Natural killer cell treated with Interleukin-12 subunit alpha and Interleukin-12 subunit beta and Interleukin-15 and Interleukin-18, amount 100 ng/mL, for 72 hours (primary cell): ENCODE measurements at regions not wholly inside any gene's neighbourhood (a gene's known extent, or its start where the extent isn't known, plus 50 kb on each side); places are given as distances from the start of the nearest gene placed in this dataset.

Source experiments
- ATAC-seq, 2 donors: fragments of 150-1000 bp; cut with Tn5 transposase in 1 of 2; sonication (Bioruptor Pico), chemical (Tn5 transposase) in 1 of 2; 2 replicates each; pipeline ENCODE4 v1.10.0; 2021
- DNase-seq: peaks from one replicate; pipeline ENCODE4 v3.0.0; 2022; ENCODE audit warnings: low spot score
- H3K27ac Mint-ChIP-seq, 2 donors: 1 replicate in 1 of 2; 2 replicates in 1 of 2; pipeline ENCODE4 v1.8.0; 2022; ENCODE audit warnings: mixed read lengths in 2 of 2, mild to moderate bottlenecking in 1 of 2, moderate library complexity in 1 of 2
- H3K27me3 Mint-ChIP-seq, 2 donors: 1 replicate in 1 of 2; 2 replicates in 1 of 2; pipeline ENCODE4 v1.8.0; 2022; ENCODE audit warnings: mixed read lengths in 2 of 2
- H3K36me3 Mint-ChIP-seq: one replicate; pipeline ENCODE4 v1.8.0; 2022; ENCODE audit warnings: mixed read lengths
- H3K4me1 Mint-ChIP-seq, 2 donors: 1 replicate in 1 of 2; 2 replicates in 1 of 2; pipeline ENCODE4 v1.8.0; 2022; ENCODE audit warnings: low read depth in 2 of 2, mixed read lengths in 2 of 2, mild to moderate bottlenecking in 1 of 2
- H3K4me3 Mint-ChIP-seq: one replicate; pipeline ENCODE4 v1.8.0; 2022; ENCODE audit warnings: mixed read lengths
- H3K9me3 Mint-ChIP-seq: 2 replicates; pipeline ENCODE4 v1.8.0; 2022; ENCODE audit warnings: mixed read lengths

- no peak overlapping the region for H3K27ac Mint-ChIP-seq
- no peak for ATAC-seq
- peaks cover 6% of the 10 kb centered on the region for H3K9me3 Mint-ChIP-seq
- no peak overlapping the region for H3K4me3 Mint-ChIP-seq
- no peaks in the 10 kb centered on the region for H3K4me1 Mint-ChIP-seq
- no peaks in the 10 kb centered on the region for H3K27me3 Mint-ChIP-seq
- DNase-seq, result no peak
- H3K36me3 Mint-ChIP-seq, result no peaks in the 10 kb centered on the region
Measured at GRCh38 chr20:11076434-11077105, 402.8 kb upstream of the JAG1 start.

- no peaks in the 10 kb centered on the region for H3K36me3 Mint-ChIP-seq
- H3K4me3 Mint-ChIP-seq, result no peak overlapping the region
- peaks cover 6% of the 10 kb centered on the region for H3K9me3 Mint-ChIP-seq
- no peak overlapping the region for H3K27ac Mint-ChIP-seq
- H3K27me3 Mint-ChIP-seq, result no peaks in the 10 kb centered on the region
- no peaks in the 10 kb centered on the region for H3K4me1 Mint-ChIP-seq
- ATAC-seq (no peak), DNase-seq (no peak)
Measured at GRCh38 chr20:11077226-11077625, 403.4 kb upstream of the JAG1 start.

- H3K27me3 Mint-ChIP-seq, result no peaks in the 10 kb centered on the region
- H3K36me3 Mint-ChIP-seq, result no peaks in the 10 kb centered on the region
- no peak overlapping the region for H3K4me3 Mint-ChIP-seq
- H3K9me3 Mint-ChIP-seq, result peaks cover 5% of the 10 kb centered on the region
- ATAC-seq, result no peak
- no peak for DNase-seq
- no peaks in the 10 kb centered on the region for H3K4me1 Mint-ChIP-seq
- no peak overlapping the region for H3K27ac Mint-ChIP-seq
Measured at GRCh38 chr20:11080010-11080409, 406.2 kb upstream of the JAG1 start.

GRCh38 chr20:11080781-11081377 is 407.1 kb upstream of the JAG1 start:
- Mint-ChIP-seq H3K4me1 (no peaks in the 10 kb centered on the region), H3K36me3 (no peaks in the 10 kb centered on the region), H3K4me3 (no peak overlapping the region), H3K27me3 (no peaks in the 10 kb centered on the region), H3K27ac (no peak overlapping the region), H3K9me3 (peaks cover 5% of the 10 kb centered on the region)
- DNase-seq (no peak), ATAC-seq (no peak)

GRCh38 chr20:11083841-11084240 is 410.0 kb upstream of the JAG1 start:
- Mint-ChIP-seq H3K27ac (no peak overlapping the region), H3K9me3 (peaks cover 9% of the 10 kb centered on the region), H3K4me3 (no peak overlapping the region), H3K27me3 (no peaks in the 10 kb centered on the region), H3K36me3 (no peaks in the 10 kb centered on the region), H3K4me1 (no peaks in the 10 kb centered on the region)
- ATAC-seq, result no peak
- no peak for DNase-seq

- Mint-ChIP-seq H3K4me1 (no peaks in the 10 kb centered on the region), H3K27ac (no peak overlapping the region), H3K4me3 (no peak overlapping the region), H3K9me3 (peaks cover 9% of the 10 kb centered on the region), H3K27me3 (no peaks in the 10 kb centered on the region), H3K36me3 (no peaks in the 10 kb centered on the region)
- no peak for ATAC-seq
- DNase-seq, result no peak
Measured at GRCh38 chr20:11084508-11084907, 410.7 kb upstream of the JAG1 start.

GRCh38 chr20:11086970-11087369 is 413.2 kb upstream of the JAG1 start:
- H3K4me3 Mint-ChIP-seq, result no peak overlapping the region
- no peaks in the 10 kb centered on the region for H3K36me3 Mint-ChIP-seq
- ATAC-seq, result no peak
- no peak overlapping the region for H3K27ac Mint-ChIP-seq
- DNase-seq, result no peak
- no peaks in the 10 kb centered on the region for H3K4me1 Mint-ChIP-seq
- peaks cover 15% of the 10 kb centered on the region for H3K9me3 Mint-ChIP-seq
- H3K27me3 Mint-ChIP-seq, result peaks cover 0 to 2% of the 10 kb centered on the region in 2 donors

GRCh38 chr20:11090751-11091150 is 417.0 kb upstream of the JAG1 start:
- DNase-seq, result no peak
- peaks cover 0 to 2% of the 10 kb centered on the region in 2 donors for H3K27me3 Mint-ChIP-seq
- H3K4me1 Mint-ChIP-seq, result no peaks in the 10 kb centered on the region
- H3K27ac Mint-ChIP-seq, result no peak overlapping the region
- no peaks in the 10 kb centered on the region for H3K36me3 Mint-ChIP-seq
- no peak overlapping the region for H3K4me3 Mint-ChIP-seq
- no peak for ATAC-seq
- H3K9me3 Mint-ChIP-seq, result peaks cover 10% of the 10 kb centered on the region

- DNase-seq (no peak), ATAC-seq (no peak)
- Mint-ChIP-seq H3K4me3 (no peak overlapping the region), H3K4me1 (no peaks in the 10 kb centered on the region), H3K27me3 (peaks cover 0 to 2% of the 10 kb centered on the region in 2 donors), H3K36me3 (no peaks in the 10 kb centered on the region), H3K27ac (no peak overlapping the region), H3K9me3 (peaks cover 14% of the 10 kb centered on the region)
Measured at GRCh38 chr20:11091511-11091910, 417.7 kb upstream of the JAG1 start.

GRCh38 chr20:11092151-11092550 is 418.4 kb upstream of the JAG1 start:
- peaks cover 0 to 2% of the 10 kb centered on the region in 2 donors for H3K27me3 Mint-ChIP-seq
- H3K36me3 Mint-ChIP-seq, result no peaks in the 10 kb centered on the region
- no peaks in the 10 kb centered on the region for H3K4me1 Mint-ChIP-seq
- H3K9me3 Mint-ChIP-seq, result peaks cover 14% of the 10 kb centered on the region
- H3K27ac Mint-ChIP-seq, result no peak overlapping the region
- H3K4me3 Mint-ChIP-seq, result no peak overlapping the region
- ATAC-seq (no peak), DNase-seq (no peak)

GRCh38 chr20:11094196-11094595 is 420.4 kb upstream of the JAG1 start:
- Mint-ChIP-seq H3K9me3 (peaks cover 15% of the 10 kb centered on the region), H3K36me3 (no peaks in the 10 kb centered on the region), H3K4me3 (no peak overlapping the region), H3K4me1 (no peaks in the 10 kb centered on the region), H3K27ac (no peak overlapping the region), H3K27me3 (peaks cover 0 to 2% of the 10 kb centered on the region in 2 donors)
- DNase-seq (no peak), ATAC-seq (no peak)

GRCh38 chr20:11094711-11095110 is 420.9 kb upstream of the JAG1 start:
- DNase-seq (no peak), ATAC-seq (no peak)
- Mint-ChIP-seq H3K9me3 (peaks cover 15% of the 10 kb centered on the region), H3K4me3 (no peak overlapping the region), H3K27me3 (peaks cover 0 to 2% of the 10 kb centered on the region in 2 donors), H3K4me1 (no peaks in the 10 kb centered on the region), H3K36me3 (no peaks in the 10 kb centered on the region), H3K27ac (no peak overlapping the region)

- H3K27me3 Mint-ChIP-seq, result no peaks in the 10 kb centered on the region
- no peaks in the 10 kb centered on the region for H3K36me3 Mint-ChIP-seq
- H3K9me3 Mint-ChIP-seq, result peaks cover 10% of the 10 kb centered on the region
- no peak overlapping the region for H3K4me3 Mint-ChIP-seq
- no peak for ATAC-seq
- no peak overlapping the region for H3K27ac Mint-ChIP-seq
- DNase-seq, result no peak
- H3K4me1 Mint-ChIP-seq, result no peaks in the 10 kb centered on the region
Measured at GRCh38 chr20:11098888-11099287, 425.1 kb upstream of the JAG1 start.

- no peak for DNase-seq
- Mint-ChIP-seq H3K4me3 (no peak overlapping the region), H3K27ac (no peak overlapping the region)
Measured at GRCh38 chr20:11101243-11101642, 427.4 kb upstream of the JAG1 start.

GRCh38 chr20:11101696-11102095 is 427.9 kb upstream of the JAG1 start:
- no peaks in the 10 kb centered on the region for H3K4me1 Mint-ChIP-seq

More at GRCh38 chr20:11101243-11101642, 427.4 kb upstream of the JAG1 start:
- Mint-ChIP-seq H3K4me1 (no peaks in the 10 kb centered on the region), H3K27me3 (no peaks in the 10 kb centered on the region), H3K9me3 (peaks cover 6% of the 10 kb centered on the region), H3K36me3 (no peaks in the 10 kb centered on the region)
- ATAC-seq, result no peak

More at GRCh38 chr20:11101696-11102095, 427.9 kb upstream of the JAG1 start:
- ATAC-seq (no peak), DNase-seq (no peak)
- Mint-ChIP-seq H3K27me3 (no peaks in the 10 kb centered on the region), H3K9me3 (peaks cover 5% of the 10 kb centered on the region), H3K27ac (no peak overlapping the region), H3K4me3 (no peak overlapping the region), H3K36me3 (no peaks in the 10 kb centered on the region)
